ENCODE measurements at regions not wholly inside any gene's neighbourhood (a gene's known extent, or its start where the extent isn't known, plus 50 kb on each side); places are given as distances from the start of the nearest gene placed in this dataset.
A peak's percentile ranks its signal among the peaks of the same experiment; 100 is the strongest.

DNA sequence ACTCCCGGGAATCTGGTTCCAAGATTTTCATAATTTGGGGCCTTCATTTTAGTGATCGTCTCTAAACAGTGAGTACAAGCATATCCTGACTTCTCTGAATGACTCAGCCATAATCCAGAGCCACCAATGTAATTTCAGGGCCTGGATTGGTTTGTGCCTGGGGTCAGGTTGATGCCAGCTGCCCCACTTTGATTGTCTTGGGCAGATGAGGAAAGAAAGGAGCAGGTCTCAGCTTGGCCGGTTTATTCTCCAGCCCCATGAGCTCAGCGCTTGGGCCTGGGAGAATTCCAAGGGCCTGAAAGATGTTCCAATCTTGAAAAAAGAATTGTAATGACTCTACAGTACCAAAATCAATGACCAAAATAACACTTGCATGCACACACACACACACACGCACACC, 71.2 kb upstream of the ECE1 start:
- DNase-seq (no peak), ATAC-seq (no peak), FAIRE-seq (no peak)
- TF ChIP-seq, protein P1, sequence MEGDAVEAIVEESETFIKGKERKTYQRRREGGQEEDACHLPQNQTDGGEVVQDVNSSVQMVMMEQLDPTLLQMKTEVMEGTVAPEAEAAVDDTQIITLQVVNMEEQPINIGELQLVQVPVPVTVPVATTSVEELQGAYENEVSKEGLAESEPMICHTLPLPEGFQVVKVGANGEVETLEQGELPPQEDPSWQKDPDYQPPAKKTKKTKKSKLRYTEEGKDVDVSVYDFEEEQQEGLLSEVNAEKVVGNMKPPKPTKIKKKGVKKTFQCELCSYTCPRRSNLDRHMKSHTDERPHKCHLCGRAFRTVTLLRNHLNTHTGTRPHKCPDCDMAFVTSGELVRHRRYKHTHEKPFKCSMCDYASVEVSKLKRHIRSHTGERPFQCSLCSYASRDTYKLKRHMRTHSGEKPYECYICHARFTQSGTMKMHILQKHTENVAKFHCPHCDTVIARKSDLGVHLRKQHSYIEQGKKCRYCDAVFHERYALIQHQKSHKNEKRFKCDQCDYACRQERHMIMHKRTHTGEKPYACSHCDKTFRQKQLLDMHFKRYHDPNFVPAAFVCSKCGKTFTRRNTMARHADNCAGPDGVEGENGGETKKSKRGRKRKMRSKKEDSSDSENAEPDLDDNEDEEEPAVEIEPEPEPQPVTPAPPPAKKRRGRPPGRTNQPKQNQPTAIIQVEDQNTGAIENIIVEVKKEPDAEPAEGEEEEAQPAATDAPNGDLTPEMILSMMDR (IDR thresholded peaks at IDR 0.05): no peak
- Histone ChIP-seq H3K36me3 (no peaks in the 10 kb centered on the region), H3K27me3 (no peaks in the 10 kb centered on the region), H3K4me1 (peaks cover 0 to 3% (median 0%) of the 10 kb centered on the region in 3 donors), H3K4me3 (no peak overlapping the region), H3K9me3 (no peaks in the 10 kb centered on the region), H3K27ac (no peak overlapping the region)
- intact Hi-C loops (cut with DNase I): loop anchor here in 1 of 3 donors (10.0 kb wide), 1 partner anchor 127 kb away; no protein-coding TSS in a partner anchor
- WGBS, 2 donors: 92 to 93% methylated on average over 5 of the region's 5 CpGs

- no peaks in the 10 kb centered on the region for H3K9me3 ChIP-seq
- intact Hi-C loops (cut with DNase I): no loop called here
- H3K4me3 ChIP-seq: no peak overlapping the region
- DNase-seq (no peak), ATAC-seq (no peak), FAIRE-seq (no peak)
- no peaks in the 10 kb centered on the region for H3K4me1 ChIP-seq
- no peaks in the 10 kb centered on the region for H3K36me3 ChIP-seq
- H3K27ac ChIP-seq: no peak overlapping the region
- no peaks in the 10 kb centered on the region for H3K27me3 ChIP-seq
- 68 to 76% methylated on average over 5 of the region's 5 CpGs for WGBS, 2 donors
- TF ChIP-seq, protein P1 (IDR thresholded peaks at IDR 0.05): no peak
Measured at GRCh38 chr1:21357161-21357560, 66.9 kb upstream of the ECE1 start.

DNA sequence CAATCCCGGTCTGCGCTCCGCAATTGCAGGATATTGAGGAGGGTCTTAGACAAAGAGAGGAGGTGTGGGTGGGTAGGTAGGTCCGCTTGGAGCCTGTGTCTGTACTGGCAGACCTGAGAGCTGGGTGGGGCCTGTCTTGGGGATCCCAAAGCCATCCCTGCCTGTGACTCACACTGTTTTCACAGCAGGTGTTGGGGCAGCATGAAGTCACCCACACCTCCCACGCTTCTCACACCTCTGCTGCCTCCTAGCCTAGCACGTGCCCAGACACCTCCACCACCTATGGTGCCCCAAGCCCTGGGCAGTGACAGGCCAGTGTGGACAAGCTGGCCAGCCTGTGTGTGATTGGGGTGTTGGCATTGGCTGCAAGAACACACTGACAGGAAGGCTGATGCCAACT, 65.7 kb upstream of the ECE1 start:
- no peaks in the 10 kb centered on the region for H3K27me3 ChIP-seq
- DNase-seq (peak in 1 of 6 donors; percentile 15), ATAC-seq (peak in 2 of 4 donors; percentile 18 to 57), FAIRE-seq (no peak)
- TF ChIP-seq, protein P1 (IDR thresholded peaks at IDR 0.05): no peak
- H3K4me1 ChIP-seq: no peaks in the 10 kb centered on the region
- WGBS, 2 donors: 76 to 79% methylated on average over 6 of the region's 6 CpGs
- intact Hi-C loops (cut with DNase I): no loop called here
- H3K9me3 ChIP-seq: no peaks in the 10 kb centered on the region
- H3K4me3 ChIP-seq: no peak overlapping the region
- no peaks in the 10 kb centered on the region for H3K36me3 ChIP-seq
- no peak overlapping the region for H3K27ac ChIP-seq

- TF ChIP-seq, protein P1 (IDR thresholded peaks at IDR 0.05): no peak
- H3K4me1 ChIP-seq: no peaks in the 10 kb centered on the region
- no peak overlapping the region for H3K27ac ChIP-seq
- H3K36me3 ChIP-seq: no peaks in the 10 kb centered on the region
- H3K4me3 ChIP-seq: no peak overlapping the region
- H3K27me3 ChIP-seq: no peaks in the 10 kb centered on the region
- ATAC-seq (no peak), DNase-seq (no peak), FAIRE-seq (no peak)
- intact Hi-C loops (cut with DNase I): no loop called here
- H3K9me3 ChIP-seq: no peaks in the 10 kb centered on the region
Measured at GRCh38 chr1:21352586-21352985, 62.3 kb upstream of the ECE1 start.

- intact Hi-C loops (cut with DNase I): no loop called here
- WGBS, 2 donors: 77 to 87% methylated on average over 6 of the region's 6 CpGs
- no peaks in the 10 kb centered on the region for H3K36me3 ChIP-seq
Measured at GRCh38 chr1:21351901-21352300, 61.6 kb upstream of the ECE1 start.

More at GRCh38 chr1:21351901-21352300, 61.6 kb upstream of the ECE1 start:
- no peak overlapping the region for H3K4me3 ChIP-seq
- DNase-seq (no peak), ATAC-seq (no peak), FAIRE-seq (no peak)
- TF ChIP-seq, protein P1 (IDR thresholded peaks at IDR 0.05): no peak
- H3K4me1 ChIP-seq: no peaks in the 10 kb centered on the region
- H3K27me3 ChIP-seq: no peaks in the 10 kb centered on the region
- no peak overlapping the region for H3K27ac ChIP-seq
- H3K9me3 ChIP-seq: no peaks in the 10 kb centered on the region
